ENCODE measurements at regions not wholly inside any gene's neighbourhood (a gene's known extent, or its start where the extent isn't known, plus 50 kb on each side); places are given as distances from the start of the nearest gene placed in this dataset.

GRCh38 chr13:79716191-79716590, 235.2 kb downstream of the NDFIP2 start:
- TF ChIP-seq POLR2AphosphoS5 (IDR thresholded peaks at IDR 0.05; ENCODE audit: low read depth, low read length) (no peak), SIN3A (IDR thresholded peaks at IDR 0.05; ENCODE audit: borderline replicate concordance, insufficient read depth, low read length) (no peak), REST (IDR thresholded peaks at IDR 0.05; ENCODE audit: insufficient read depth in 1 of 2, low read depth in 2 of 2, low read length in 2 of 2) (no peak), FOXP2 (optimal IDR thresholded peaks at IDR 0.05; ENCODE audit: borderline replicate concordance, extremely low read depth, extremely low read length, insufficient read depth) (no peak)

Measured in PFSK-1 (cell line).